ENCODE measurements at regions not wholly inside any gene's neighbourhood (a gene's known extent, or its start where the extent isn't known, plus 50 kb on each side); places are given as distances from the start of the nearest gene placed in this dataset.

DNA sequence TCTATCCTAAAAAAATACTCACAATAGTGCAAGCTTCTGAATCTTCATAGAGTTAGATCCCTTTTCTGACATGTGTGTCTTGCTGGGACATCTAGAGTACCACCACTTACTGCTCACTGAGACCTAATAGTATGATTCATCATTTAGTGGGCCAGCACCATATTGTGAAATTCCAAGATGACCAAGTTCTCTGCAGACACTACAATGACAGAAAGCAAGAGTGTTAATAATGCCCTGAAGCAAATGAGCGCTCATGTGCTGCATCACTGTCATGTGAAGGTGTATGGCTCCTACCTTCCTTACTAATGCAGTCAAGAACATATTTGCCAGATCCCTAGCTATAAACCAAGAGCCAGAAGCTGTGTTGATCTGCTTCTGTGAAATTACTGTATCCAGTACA lies 606.2 kb upstream of the NXPH2 start:
- Mint-ChIP-seq H3K4me1 (ENCODE audit: low read depth in 2 of 2) (no peaks in the 10 kb centered on the region), H3K36me3 (peaks cover 5% of the 10 kb centered on the region), H3K27me3 (no peaks in the 10 kb centered on the region), H3K9me3 (peaks cover 18% of the 10 kb centered on the region), H3K27ac (no peak overlapping the region), H3K4me3 (no peak overlapping the region)
- ATAC-seq (no peak), DNase-seq (ENCODE audit: low spot score) (no peak)

GRCh38 chr2:139383532-139383931 lies 603.3 kb upstream of the NXPH2 start:
- Mint-ChIP-seq H3K9me3 (peaks cover 20% of the 10 kb centered on the region), H3K4me1 (ENCODE audit: low read depth in 2 of 2) (no peaks in the 10 kb centered on the region), H3K27me3 (no peaks in the 10 kb centered on the region), H3K27ac (no peak overlapping the region), H3K36me3 (peaks cover 9% of the 10 kb centered on the region), H3K4me3 (no peak overlapping the region)
- ATAC-seq, result no peak
- no peak for DNase-seq (ENCODE audit: low spot score)

GRCh38 chr2:139380051-139380450 lies 599.9 kb upstream of the NXPH2 start:
- Mint-ChIP-seq H3K9me3 (peaks cover 17% of the 10 kb centered on the region), H3K36me3 (peaks cover 8% of the 10 kb centered on the region), H3K27ac (no peak overlapping the region), H3K4me3 (no peak overlapping the region), H3K27me3 (no peaks in the 10 kb centered on the region), H3K4me1 (ENCODE audit: low read depth in 2 of 2) (no peaks in the 10 kb centered on the region)
- ATAC-seq, result no peak
- DNase-seq (ENCODE audit: low spot score), result no peak

- no peak for DNase-seq (ENCODE audit: low spot score)
- ATAC-seq, result no peak
- H3K4me3 Mint-ChIP-seq, result no peak overlapping the region
- H3K27ac Mint-ChIP-seq, result no peak overlapping the region
- H3K36me3 Mint-ChIP-seq, result peaks cover 8% of the 10 kb centered on the region
- H3K4me1 Mint-ChIP-seq (ENCODE audit: low read depth in 2 of 2), result no peaks in the 10 kb centered on the region
- H3K27me3 Mint-ChIP-seq, result no peaks in the 10 kb centered on the region
- peaks cover 16% of the 10 kb centered on the region for H3K9me3 Mint-ChIP-seq
These were observed 598.2 kb upstream of the NXPH2 start for GRCh38 chr2:139378373-139378772.

GRCh38 chr2:139374296-139374850 lies 594.2 kb upstream of the NXPH2 start:
- ATAC-seq (no peak), DNase-seq (ENCODE audit: low spot score) (no peak)
- no peak overlapping the region for H3K27ac Mint-ChIP-seq
- peaks cover 4% of the 10 kb centered on the region for H3K36me3 Mint-ChIP-seq
- H3K9me3 Mint-ChIP-seq, result peaks cover 15% of the 10 kb centered on the region
- H3K27me3 Mint-ChIP-seq, result no peaks in the 10 kb centered on the region
- H3K4me3 Mint-ChIP-seq, result no peak overlapping the region
- H3K4me1 Mint-ChIP-seq (ENCODE audit: low read depth in 2 of 2), result no peaks in the 10 kb centered on the region

DNA sequence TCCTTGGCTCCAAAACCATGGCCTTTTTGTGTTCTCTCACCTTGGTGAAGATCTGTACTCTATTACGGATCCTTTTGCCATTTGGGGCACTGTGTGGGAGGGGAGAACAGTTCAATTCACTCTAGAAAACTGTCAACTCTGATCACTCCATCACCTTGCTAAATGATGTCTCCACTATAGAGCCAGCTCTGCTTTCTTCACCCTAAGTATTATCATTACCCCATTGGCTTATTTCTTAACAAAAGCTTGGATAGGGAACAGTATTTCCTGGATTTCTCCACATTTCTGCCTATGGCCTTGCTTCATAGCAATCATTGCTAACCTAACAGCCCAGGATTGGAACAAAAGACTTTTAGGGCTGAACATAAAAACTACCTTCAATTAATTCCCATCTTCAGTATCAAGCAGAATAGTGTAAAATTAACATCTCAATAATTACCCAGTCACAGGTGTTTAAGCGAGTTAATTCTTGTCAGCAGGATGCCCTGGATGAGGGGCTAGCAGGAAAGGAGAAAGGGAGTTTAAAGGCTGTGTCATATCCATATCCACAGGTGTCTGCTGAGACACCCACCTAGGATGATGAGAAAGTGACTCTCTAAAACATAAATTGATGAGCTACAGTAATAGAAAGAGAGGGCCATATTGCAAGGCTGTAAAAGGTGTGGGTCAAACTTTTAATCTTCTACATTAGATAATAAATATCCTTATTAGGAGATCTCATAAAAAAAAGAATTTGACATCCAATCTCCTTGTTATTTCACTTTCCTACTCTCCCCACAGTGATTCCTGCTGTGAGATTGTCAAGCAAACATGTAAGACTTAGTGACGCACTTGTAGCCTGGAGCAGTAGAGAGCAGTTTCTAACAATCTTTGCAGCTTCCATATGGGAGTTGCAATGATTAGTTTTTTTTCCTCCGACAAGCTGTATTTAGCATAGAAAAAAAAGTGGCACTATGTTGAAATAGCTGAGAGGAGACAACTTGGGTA lies 589.5 kb upstream of the NXPH2 start:
- H3K9me3 Mint-ChIP-seq, result peaks cover 11% of the 10 kb centered on the region
- H3K27me3 Mint-ChIP-seq, result no peaks in the 10 kb centered on the region
- H3K4me1 Mint-ChIP-seq (ENCODE audit: low read depth in 2 of 2), result no peaks in the 10 kb centered on the region
- H3K4me3 Mint-ChIP-seq, result no peak overlapping the region
- no peak for DNase-seq (ENCODE audit: low spot score)
- ATAC-seq, result no peak
- H3K27ac Mint-ChIP-seq, result no peak overlapping the region
- H3K36me3 Mint-ChIP-seq, result no peaks in the 10 kb centered on the region

GRCh38 chr2:139367416-139367815 lies 587.2 kb upstream of the NXPH2 start:
- H3K27me3 Mint-ChIP-seq, result no peaks in the 10 kb centered on the region
- no peak overlapping the region for H3K4me3 Mint-ChIP-seq
- DNase-seq (ENCODE audit: low spot score) (no peak), ATAC-seq (no peak)
- H3K36me3 Mint-ChIP-seq, result no peaks in the 10 kb centered on the region
- H3K27ac Mint-ChIP-seq, result no peak overlapping the region
- no peaks in the 10 kb centered on the region for H3K4me1 Mint-ChIP-seq (ENCODE audit: low read depth in 2 of 2)
- H3K9me3 Mint-ChIP-seq, result peaks cover 19% of the 10 kb centered on the region

DNA sequence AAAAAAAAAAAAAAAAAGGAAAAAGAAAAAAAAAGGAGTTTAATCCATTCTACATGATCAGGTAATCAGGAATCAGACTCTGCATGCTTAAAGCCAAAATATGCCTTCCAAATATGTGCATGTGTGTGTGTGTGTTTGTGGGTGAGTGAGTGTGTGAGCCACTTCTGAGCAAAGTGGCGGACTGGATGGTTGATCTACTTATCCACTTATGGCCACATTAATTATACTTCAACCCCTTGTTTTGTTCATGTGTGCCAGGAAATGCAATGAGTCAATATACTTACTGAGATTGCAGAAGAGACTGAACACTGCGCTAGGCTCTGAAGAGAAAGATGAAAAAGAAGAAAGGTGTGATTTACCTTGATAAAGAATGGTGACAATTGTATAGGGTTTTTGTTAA lies 586.5 kb upstream of the NXPH2 start:
- H3K27ac Mint-ChIP-seq, result no peak overlapping the region
- H3K4me3 Mint-ChIP-seq, result no peak overlapping the region
- no peak for ATAC-seq
- no peak for DNase-seq (ENCODE audit: low spot score)
- H3K4me1 Mint-ChIP-seq (ENCODE audit: low read depth in 2 of 2), result no peaks in the 10 kb centered on the region
- H3K9me3 Mint-ChIP-seq, result peaks cover 20% of the 10 kb centered on the region
- H3K36me3 Mint-ChIP-seq, result no peaks in the 10 kb centered on the region
- no peaks in the 10 kb centered on the region for H3K27me3 Mint-ChIP-seq

GRCh38 chr2:139365189-139365588 lies 585.0 kb upstream of the NXPH2 start:
- Mint-ChIP-seq H3K27me3 (no peaks in the 10 kb centered on the region), H3K4me3 (no peak overlapping the region), H3K4me1 (ENCODE audit: low read depth in 2 of 2) (no peaks in the 10 kb centered on the region), H3K36me3 (no peaks in the 10 kb centered on the region), H3K27ac (no peak overlapping the region), H3K9me3 (peaks cover 16% of the 10 kb centered on the region)
- no peak for ATAC-seq
- no peak for DNase-seq (ENCODE audit: low spot score)

- no peak overlapping the region for H3K4me3 Mint-ChIP-seq
- no peak overlapping the region for H3K27ac Mint-ChIP-seq
- H3K27me3 Mint-ChIP-seq, result no peaks in the 10 kb centered on the region
- H3K9me3 Mint-ChIP-seq, result peaks cover 19% of the 10 kb centered on the region
- H3K4me1 Mint-ChIP-seq (ENCODE audit: low read depth in 2 of 2), result no peaks in the 10 kb centered on the region
- no peak for DNase-seq (ENCODE audit: low spot score)
- H3K36me3 Mint-ChIP-seq, result peaks cover 4% of the 10 kb centered on the region
- no peak for ATAC-seq
These were observed 580.5 kb upstream of the NXPH2 start for GRCh38 chr2:139360654-139361053.

GRCh38 chr2:139359818-139360217 lies 579.6 kb upstream of the NXPH2 start:
- H3K4me3 Mint-ChIP-seq, result no peak overlapping the region
- ATAC-seq, result no peak
- no peaks in the 10 kb centered on the region for H3K4me1 Mint-ChIP-seq (ENCODE audit: low read depth in 2 of 2)
- H3K27me3 Mint-ChIP-seq, result no peaks in the 10 kb centered on the region
- no peak overlapping the region for H3K27ac Mint-ChIP-seq
- H3K36me3 Mint-ChIP-seq, result peaks cover 5% of the 10 kb centered on the region
- H3K9me3 Mint-ChIP-seq, result peaks cover 21% of the 10 kb centered on the region
- DNase-seq (ENCODE audit: low spot score), result no peak

GRCh38 chr2:139357972-139358371 lies 577.8 kb upstream of the NXPH2 start:
- H3K4me3 Mint-ChIP-seq, result no peak overlapping the region
- no peaks in the 10 kb centered on the region for H3K27me3 Mint-ChIP-seq
- H3K9me3 Mint-ChIP-seq, result peaks cover 26% of the 10 kb centered on the region
- no peak for ATAC-seq
- no peak overlapping the region for H3K27ac Mint-ChIP-seq
- no peak for DNase-seq (ENCODE audit: low spot score)
- H3K36me3 Mint-ChIP-seq, result peaks cover 15% of the 10 kb centered on the region
- H3K4me1 Mint-ChIP-seq (ENCODE audit: low read depth in 2 of 2), result no peaks in the 10 kb centered on the region

- Mint-ChIP-seq H3K4me1 (ENCODE audit: low read depth in 2 of 2) (no peaks in the 10 kb centered on the region), H3K9me3 (peaks cover 33% of the 10 kb centered on the region), H3K36me3 (peaks cover 24% of the 10 kb centered on the region), H3K27me3 (no peaks in the 10 kb centered on the region), H3K27ac (no peak overlapping the region), H3K4me3 (no peak overlapping the region)
- ATAC-seq (no peak), DNase-seq (ENCODE audit: low spot score) (no peak)
These were observed 574.3 kb upstream of the NXPH2 start for GRCh38 chr2:139354518-139354917.

- no peaks in the 10 kb centered on the region for H3K4me1 Mint-ChIP-seq (ENCODE audit: low read depth in 2 of 2)
- ATAC-seq (no peak), DNase-seq (ENCODE audit: low spot score) (no peak)
- no peak overlapping the region for H3K27ac Mint-ChIP-seq
- peaks cover 38% of the 10 kb centered on the region for H3K9me3 Mint-ChIP-seq
- no peaks in the 10 kb centered on the region for H3K27me3 Mint-ChIP-seq
- H3K4me3 Mint-ChIP-seq, result no peak overlapping the region
- H3K36me3 Mint-ChIP-seq, result peaks cover 26% of the 10 kb centered on the region
These were observed 573.7 kb upstream of the NXPH2 start for GRCh38 chr2:139353874-139354273.
